ENCODE measurements at regions not wholly inside any gene's neighbourhood (a gene's known extent, or its start where the extent isn't known, plus 50 kb on each side); places are given as distances from the start of the nearest gene placed in this dataset.

GRCh38 chr1:8185400-8185799 is 132.5 kb upstream of the SLC45A1 start:
- Histone ChIP-seq H3K4me1 (ENCODE audit: insufficient read depth, low read length) (peaks cover 78% of the 10 kb centered on the region), H3K27ac (ENCODE audit: extremely low read length, insufficient read depth, low read length) (no peak overlapping the region), H3K27me3 (ENCODE audit: control insufficient read depth in 1 of 2, insufficient read depth in 2 of 2, low read length in 2 of 2) (no peaks in the 10 kb centered on the region), H3K36me3 (replicated peaks in 1 of 2; ENCODE audit: control insufficient read depth in 1 of 2, insufficient read depth in 2 of 2, low read length in 2 of 2) (no peaks in the 10 kb centered on the region), H3K9ac (ENCODE audit: insufficient read depth, low read depth, low read length) (no peak overlapping the region), H3K4me3 (replicated peaks in 1 of 3; ENCODE audit: insufficient read depth in 1 of 3, low read depth in 2 of 3, low read length in 3 of 3) (no peak overlapping the region), H4K20me1 (ENCODE audit: insufficient read depth, low read length) (no peaks in the 10 kb centered on the region), H3K4me2 (ENCODE audit: low read depth, low read length) (no peak overlapping the region), H3K79me2 (ENCODE audit: insufficient read depth, low read length) (no peaks in the 10 kb centered on the region), H3K9me3 (ENCODE audit: low read length) (no peaks in the 10 kb centered on the region), H2AFZ (ENCODE audit: low read length) (no peak overlapping the region)
- BruUV-seq (replicated peaks), result no TSS peak
- intact Hi-C loops (cut with micrococcal nuclease; ENCODE audit: unreplicated experiment), result no loop called here
- 99% methylated on average over 5 of the region's 5 CpGs for WGBS (ENCODE audit: low lambda C conversion rate)
- TF ChIP-seq ZNF629 (CRISPR knock-in tag; conservative IDR thresholded peaks at IDR 0.05) (peak; percentile 74), ZNF563 (CRISPR knock-in tag; IDR thresholded peaks at IDR 0.05) (no peak)
- ATAC-seq (no peak), FAIRE-seq (no peak), DNase-seq (ENCODE audit: low spot score) (no peak)
- in situ Hi-C loops (cut with HindIII; ENCODE audit: extremely low pct_ligation_motif_present, low pct_unique_long_range_greater_than_20kb), result no loop called here
- ChIA-PET POLR2A (interaction anchor here (0.7 to 2.8 kb wide), 3 partner anchors 23 to 158 kb away, joined by 3 to 6 read pairs (median 3); partner anchors contain the start of gene ERRFI1), CTCF (ENCODE audit: low intra/inter-chr PET ratio, low total read pairs) (no interaction called here)

GRCh38 chr1:8184301-8184700 is 133.6 kb upstream of the SLC45A1 start:
- intact Hi-C loops (cut with micrococcal nuclease; ENCODE audit: unreplicated experiment), result loop anchor here (1.0 kb wide), 1 partner anchor 63 kb away; no protein-coding TSS in a partner anchor
- Histone ChIP-seq H3K79me2 (ENCODE audit: insufficient read depth, low read length) (no peaks in the 10 kb centered on the region), H4K20me1 (ENCODE audit: insufficient read depth, low read length) (no peaks in the 10 kb centered on the region), H3K36me3 (replicated peaks in 1 of 2; ENCODE audit: control insufficient read depth in 1 of 2, insufficient read depth in 2 of 2, low read length in 2 of 2) (no peaks in the 10 kb centered on the region), H3K4me1 (ENCODE audit: insufficient read depth, low read length) (peaks cover 67% of the 10 kb centered on the region), H3K27me3 (ENCODE audit: control insufficient read depth in 1 of 2, insufficient read depth in 2 of 2, low read length in 2 of 2) (no peaks in the 10 kb centered on the region), H3K9me3 (ENCODE audit: low read length) (peaks cover 2% of the 10 kb centered on the region), H3K4me2 (ENCODE audit: low read depth, low read length) (no peak overlapping the region), H2AFZ (ENCODE audit: low read length) (no peak overlapping the region), H3K27ac (ENCODE audit: extremely low read length, insufficient read depth, low read length) (peak overlapping the region; percentile 8), H3K4me3 (replicated peaks in 1 of 3; ENCODE audit: insufficient read depth in 1 of 3, low read depth in 2 of 3, low read length in 3 of 3) (no peak overlapping the region), H3K9ac (ENCODE audit: insufficient read depth, low read depth, low read length) (no peak overlapping the region)
- 91% methylated on average over 3 of the region's 3 CpGs for WGBS (ENCODE audit: low lambda C conversion rate)
- FAIRE-seq (no peak), DNase-seq (ENCODE audit: low spot score) (peak; percentile 27), ATAC-seq (peak; percentile 34; the same call in 1 of the 3 replicates)
- POLR2A ChIA-PET, result no interaction called here
- BruUV-seq (replicated peaks), result no TSS peak
- in situ Hi-C loops (cut with HindIII; ENCODE audit: extremely low pct_ligation_motif_present, low pct_unique_long_range_greater_than_20kb), result no loop called here
- CTCF ChIA-PET (ENCODE audit: low intra/inter-chr PET ratio, low total read pairs), result no interaction called here
- no peak for TF ChIP-seq NR0B2 (CRISPR knock-in tag; IDR thresholded peaks at IDR 0.05)
- no peak for TF ChIP-seq UBTF (CRISPR knock-in tag; IDR thresholded peaks at IDR 0.05)
- 0 out of 2 replicates have a peak, but pooled peaks have one; percentile 31 for TF ChIP-seq FOSL2 (CRISPR knock-in tag; IDR thresholded peaks at IDR 0.05)
- peak; percentile 84; the same call in 1 of the 2 replicates for TF ChIP-seq NFE2 (CRISPR knock-in tag; IDR thresholded peaks at IDR 0.05)
- TF ChIP-seq ZNF781 (CRISPR knock-in tag; IDR thresholded peaks at IDR 0.05; ENCODE audit: borderline replicate concordance, not compliant biosample characterization), result no peak
- no peak for TF ChIP-seq KAT2B (IDR thresholded peaks at IDR 0.05; ENCODE audit: borderline replicate concordance, low read depth, low read length)
- TF ChIP-seq ELF4 (CRISPR knock-in tag; IDR thresholded peaks at IDR 0.05; ENCODE audit: borderline replicate concordance), result no peak
- no peak for TF ChIP-seq ARNTL (CRISPR knock-in tag; IDR thresholded peaks at IDR 0.05)
- TF ChIP-seq NFE2L2 (IDR thresholded peaks at IDR 0.05; ENCODE audit: low read length), result peak; percentile 41; the same call in 1 of the 2 replicates
- TF ChIP-seq ZBTB3 (CRISPR knock-in tag; IDR thresholded peaks at IDR 0.05; ENCODE audit: borderline replicate concordance, low read depth), result no peak
- no peak for TF ChIP-seq ZNF660 (CRISPR knock-in tag; IDR thresholded peaks at IDR 0.05; ENCODE audit: borderline replicate concordance, low read depth)
- 0 out of 2 replicates have a peak, but pooled peaks have one; percentile 25 for TF ChIP-seq TFE3 (CRISPR knock-in tag; IDR thresholded peaks at IDR 0.05)
- 0 out of 2 replicates have a peak, but pooled peaks have one; percentile 5 for TF ChIP-seq MAFF (IDR thresholded peaks at IDR 0.05; ENCODE audit: low read depth, low read length)
